SK-N-SH treated with all-trans-retinoic acid at 6 μM for 48 hours (cell line): ENCODE measurements at regions not wholly inside any gene's neighbourhood (a gene's known extent, or its start where the extent isn't known, plus 50 kb on each side); places are given as distances from the start of the nearest gene placed in this dataset.

ENCODE experiments used
- ATAC-seq: fragments of 200-7000 bp; cut with Tn5 transposase; 3 replicates; pipeline ENCODE4 v1.9.1; 2020; ENCODE audit warnings: mild to moderate bottlenecking, moderate library complexity
- ARNTL ChIP-seq: fragments of 450-650 bp; formaldehyde crosslinking; IDR thresholded peaks from 2 replicates; pipeline ENCODE4 v1.5.0; 2020; ENCODE audit warnings: low read depth, mild to moderate bottlenecking, moderate library complexity, borderline replicate concordance
- BACH2 ChIP-seq: fragments of 250-450 bp; sonication (Bioruptor Pico); IDR thresholded peaks from 2 replicates; pipeline ENCODE4 v1.9.0; 2021; ENCODE audit warnings: mild to moderate bottlenecking, borderline replicate concordance
- CREB5 ChIP-seq: fragments of 250-450 bp; sonication (Bioruptor Pico); IDR thresholded peaks from 2 replicates; pipeline ENCODE4 v1.5.1; 2020; ENCODE audit warnings: low read depth, mild to moderate bottlenecking, moderate library complexity
- CSDC2 ChIP-seq: fragments of 250-450 bp; sonication (Bioruptor Pico); IDR thresholded peaks from 2 replicates; pipeline ENCODE4 v1.5.0; 2020; ENCODE audit warnings: mild to moderate bottlenecking, moderate library complexity
- ESRRG ChIP-seq: fragments of 250-450 bp; sonication (Bioruptor Pico); IDR thresholded peaks from 2 replicates; pipeline ENCODE4 v1.6.1; 2021; ENCODE audit warnings: mild to moderate bottlenecking
- GLIS3 ChIP-seq: fragments of 250-450 bp; sonication (Bioruptor Pico); IDR thresholded peaks from 2 replicates; pipeline ENCODE4 v1.5.0; 2020; ENCODE audit warnings: mild to moderate bottlenecking, moderate library complexity
- PATZ1 ChIP-seq: fragments of 250-450 bp; sonication (Bioruptor Pico); IDR thresholded peaks from 2 replicates; pipeline ENCODE4 v1.8.0; 2020; ENCODE audit warnings: mild to moderate bottlenecking, moderate library complexity, borderline replicate concordance
- PPARA ChIP-seq: fragments of 250-450 bp; sonication (Bioruptor Pico); IDR thresholded peaks from 2 replicates; pipeline ENCODE4 v1.5.0; 2020; ENCODE audit warnings: mild to moderate bottlenecking, borderline replicate concordance
- RARB ChIP-seq: fragments of 250-450 bp; sonication (Bioruptor Pico); IDR thresholded peaks from 2 replicates; pipeline ENCODE4 v1.8.0; 2021; ENCODE audit warnings: mild to moderate bottlenecking, moderate library complexity
- SNAI2 ChIP-seq: fragments of 250-450 bp; sonication (Bioruptor Pico); IDR thresholded peaks from 2 replicates; pipeline ENCODE4 v1.5.0; 2020; ENCODE audit warnings: mild to moderate bottlenecking, moderate library complexity
- TCF4 ChIP-seq: fragments of 250-450 bp; sonication (Bioruptor Pico); IDR thresholded peaks from 2 replicates; pipeline ENCODE4 v1.8.0; 2021; ENCODE audit warnings: mild to moderate bottlenecking, moderate library complexity, borderline replicate concordance
- TOX ChIP-seq: fragments of 250-450 bp; sonication (Bioruptor Pico); IDR thresholded peaks from 2 replicates; pipeline ENCODE4 v1.8.0; 2021; ENCODE audit warnings: mild to moderate bottlenecking, moderate library complexity, borderline replicate concordance
- TSHZ2 ChIP-seq: fragments of 250-450 bp; sonication (Bioruptor Pico); IDR thresholded peaks from 2 replicates; pipeline ENCODE4 v1.5.0; 2020; ENCODE audit warnings: mild to moderate bottlenecking, moderate library complexity
- ZC3H10 ChIP-seq: fragments of 250-450 bp; sonication (Bioruptor Pico); IDR thresholded peaks from 2 replicates; pipeline ENCODE4 v1.5.1; 2021; ENCODE audit warnings: mild to moderate bottlenecking, moderate library complexity
- ZFP30 ChIP-seq: fragments of 450-650 bp; formaldehyde crosslinking; IDR thresholded peaks from 2 replicates; pipeline ENCODE4 v1.5.0; 2022; ENCODE audit warnings: mild to moderate bottlenecking, moderate library complexity
- ZNF565 ChIP-seq: fragments of 450-650 bp; formaldehyde crosslinking; conservative IDR thresholded peaks from 2 replicates; pipeline ENCODE4 v1.5.0; 2020; ENCODE audit warnings: low read depth, mild to moderate bottlenecking, moderate library complexity
- ZNF70 ChIP-seq: fragments of 450-650 bp; formaldehyde crosslinking; IDR thresholded peaks from 2 replicates; pipeline ENCODE4 v1.5.0; 2020; ENCODE audit warnings: mild to moderate bottlenecking, moderate library complexity

GRCh38 chr10:88045656-88046415 lies 182.4 kb downstream of the PTEN start (continued):
- no peak for TF ChIP-seq TCF4

- TF ChIP-seq BACH2 (CRISPR knock-in tag): no peak
- TF ChIP-seq PPARA (CRISPR knock-in tag): no peak
- TF ChIP-seq ZFP30 (CRISPR knock-in tag): no peak
- TF ChIP-seq GLIS3 (CRISPR knock-in tag): no peak
- no peak for TF ChIP-seq CSDC2 (CRISPR knock-in tag)
- no peak for TF ChIP-seq ZNF565 (CRISPR knock-in tag)
- no peak for TF ChIP-seq ESRRG (CRISPR knock-in tag)
- no peak for TF ChIP-seq TSHZ2
- TF ChIP-seq RARB (CRISPR knock-in tag): no peak
- TF ChIP-seq CREB5 (CRISPR knock-in tag): no peak
- no peak for TF ChIP-seq ZNF70 (CRISPR knock-in tag)
- no peak for ATAC-seq
Observed at GRCh38 chr10:88047579-88047978, 184.2 kb downstream of the PTEN start.

- ATAC-seq: no peak
- TF ChIP-seq TOX (CRISPR knock-in tag): no peak
- TF ChIP-seq SNAI2 (CRISPR knock-in tag): no peak
- TF ChIP-seq TSHZ2: no peak
- TF ChIP-seq RARB (CRISPR knock-in tag): no peak
- no peak for TF ChIP-seq CSDC2 (CRISPR knock-in tag)
- no peak for TF ChIP-seq ZNF565 (CRISPR knock-in tag)
- no peak for TF ChIP-seq ZC3H10 (CRISPR knock-in tag)
- no peak for TF ChIP-seq ZFP30 (CRISPR knock-in tag)
- TF ChIP-seq PPARA (CRISPR knock-in tag): no peak
- no peak for TF ChIP-seq CREB5 (CRISPR knock-in tag)
- TF ChIP-seq PATZ1 (CRISPR knock-in tag): no peak
- no peak for TF ChIP-seq GLIS3 (CRISPR knock-in tag)
- no peak for TF ChIP-seq ARNTL (CRISPR knock-in tag)
- TF ChIP-seq, all 23 proteins: peak for 0
Observed at GRCh38 chr10:88048312-88048711, 184.9 kb downstream of the PTEN start.
